OCI-LY1 (cell line): ENCODE measurements at regions not wholly inside any gene's neighbourhood (a gene's known extent, or its start where the extent isn't known, plus 50 kb on each side); places are given as distances from the start of the nearest gene placed in this dataset.

Experiments
- EZH2 ChIP-seq: fragments of 200-600 bp; sonication (generic), shearing (Covaris generic); IDR thresholded peaks from 2 replicates; pipeline ENCODE4 v1.8.0; 2017; ENCODE audit warnings: borderline replicate concordance, mixed run types, mild to moderate bottlenecking, antibody characterized with exemption, low read length, moderate library complexity, mixed read lengths
- TF ChIP-seq, protein P1 (sequence below): fragments of 200-600 bp; sonication (generic), shearing (Covaris generic); IDR thresholded peaks from 2 replicates; pipeline ENCODE4 v1.5.1; 2017; ENCODE audit warnings: mild to moderate bottlenecking, antibody characterized with exemption, low read length, moderate library complexity, mixed read lengths

DNA sequence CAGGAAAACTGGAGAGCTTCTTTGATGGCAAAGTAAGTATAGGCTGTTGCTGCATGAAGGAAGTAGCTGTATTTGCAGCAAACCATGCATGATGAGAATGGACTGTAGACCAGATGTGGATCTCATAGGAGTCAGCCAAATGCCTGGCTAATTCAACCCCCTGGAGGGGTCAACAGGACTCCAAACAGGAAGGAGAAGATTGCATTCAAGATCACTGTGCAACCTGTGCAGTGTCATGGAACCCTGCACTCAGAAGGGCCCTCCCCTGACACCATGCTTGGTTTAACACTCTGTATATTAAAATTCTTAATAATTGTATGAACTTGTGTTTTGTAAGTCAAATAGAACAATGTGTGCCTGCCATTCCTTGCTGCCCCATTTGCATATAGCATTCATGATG lies 225.1 kb upstream of the FSCB start:
- TF ChIP-seq, protein P1, sequence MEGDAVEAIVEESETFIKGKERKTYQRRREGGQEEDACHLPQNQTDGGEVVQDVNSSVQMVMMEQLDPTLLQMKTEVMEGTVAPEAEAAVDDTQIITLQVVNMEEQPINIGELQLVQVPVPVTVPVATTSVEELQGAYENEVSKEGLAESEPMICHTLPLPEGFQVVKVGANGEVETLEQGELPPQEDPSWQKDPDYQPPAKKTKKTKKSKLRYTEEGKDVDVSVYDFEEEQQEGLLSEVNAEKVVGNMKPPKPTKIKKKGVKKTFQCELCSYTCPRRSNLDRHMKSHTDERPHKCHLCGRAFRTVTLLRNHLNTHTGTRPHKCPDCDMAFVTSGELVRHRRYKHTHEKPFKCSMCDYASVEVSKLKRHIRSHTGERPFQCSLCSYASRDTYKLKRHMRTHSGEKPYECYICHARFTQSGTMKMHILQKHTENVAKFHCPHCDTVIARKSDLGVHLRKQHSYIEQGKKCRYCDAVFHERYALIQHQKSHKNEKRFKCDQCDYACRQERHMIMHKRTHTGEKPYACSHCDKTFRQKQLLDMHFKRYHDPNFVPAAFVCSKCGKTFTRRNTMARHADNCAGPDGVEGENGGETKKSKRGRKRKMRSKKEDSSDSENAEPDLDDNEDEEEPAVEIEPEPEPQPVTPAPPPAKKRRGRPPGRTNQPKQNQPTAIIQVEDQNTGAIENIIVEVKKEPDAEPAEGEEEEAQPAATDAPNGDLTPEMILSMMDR: no peak
- no peak for TF ChIP-seq EZH2
